Neuronal stem cell (in vitro differentiated cells): ENCODE measurements at regions not wholly inside any gene's neighbourhood (a gene's known extent, or its start where the extent isn't known, plus 50 kb on each side); places are given as distances from the start of the nearest gene placed in this dataset.

Source experiments
- DNase-seq: peaks from one replicate; pipeline ENCODE4 v3.0.0-alpha.2; 2013; ENCODE audit warnings: low spot score
- H2AFZ ChIP-seq: one replicate; pipeline ENCODE4 v1.6.1; 2013; ENCODE audit warnings: mild to moderate bottlenecking, low read length, inconsistent platforms
- H2AK5ac ChIP-seq: 2 replicates; pipeline ENCODE4 v1.6.1; 2013; ENCODE audit warnings: low read depth, mild to moderate bottlenecking, inconsistent platforms, low read length, moderate library complexity, mixed read lengths
- H2BK120ac ChIP-seq: 2 replicates; pipeline ENCODE4 v1.6.1; 2013; ENCODE audit warnings: low read depth, mild to moderate bottlenecking, inconsistent platforms, low read length, moderate library complexity, mixed read lengths
- H2BK12ac ChIP-seq: one replicate; pipeline ENCODE4 v1.6.1; 2013; ENCODE audit warnings: low read length, inconsistent platforms
- H2BK15ac ChIP-seq: 2 replicates; pipeline ENCODE4 v1.6.1; 2013; ENCODE audit warnings: mild to moderate bottlenecking, low read length, inconsistent platforms, mixed read lengths
- H2BK5ac ChIP-seq: one replicate; pipeline ENCODE4 v1.6.1; 2013; ENCODE audit warnings: inconsistent platforms, mild to moderate bottlenecking, low read length, moderate library complexity
- H3K14ac ChIP-seq: one replicate; pipeline ENCODE4 v1.6.1; 2013; ENCODE audit warnings: low read length, inconsistent platforms
- H3K18ac ChIP-seq: 2 replicates; pipeline ENCODE4 v1.6.1; 2013; ENCODE audit warnings: low read length, inconsistent platforms
- H3K23ac ChIP-seq: 2 replicates; pipeline ENCODE4 v1.6.1; 2013; ENCODE audit warnings: low read depth, mild to moderate bottlenecking, mixed read lengths, low read length, inconsistent platforms; ENCODE audit not compliant: poor library complexity
- H3K27ac ChIP-seq: replicated peaks from 3 replicates; pipeline ENCODE4 v1.5.1; 2013; ENCODE audit warnings: low read length, inconsistent platforms
- H3K27me3 ChIP-seq, 3 experiments: 2 replicates each; pipeline ENCODE4 v1.6.1; 2013; ENCODE audit warnings: low read length in 3 of 3, mild to moderate bottlenecking in 2 of 3, inconsistent platforms in 1 of 3, low read depth in 1 of 3, mixed read lengths in 1 of 3, moderate library complexity in 1 of 3; ENCODE audit not compliant: control insufficient read depth in 3 of 3, insufficient read depth in 3 of 3
- H3K36me3 ChIP-seq, 2 donors: replicated peaks in 1 of 2; 2 replicates each; pipeline ENCODE4 v1.6.1; 2013; ENCODE audit warnings: low read length in 2 of 2; ENCODE audit not compliant: control insufficient read depth in 2 of 2, insufficient read depth in 2 of 2
- H3K4ac ChIP-seq: 2 replicates; pipeline ENCODE4 v1.6.1; 2013; ENCODE audit warnings: inconsistent platforms, mild to moderate bottlenecking, low read length, moderate library complexity
- H3K4me1 ChIP-seq, 2 donors: 1 replicate in 1 of 2; 2 replicates in 1 of 2; pipeline ENCODE4 v1.6.1; 2013; ENCODE audit warnings: low read length in 2 of 2, low read depth in 1 of 2; ENCODE audit not compliant: control insufficient read depth in 2 of 2, insufficient read depth in 1 of 2
- H3K4me2 ChIP-seq: one replicate; pipeline ENCODE4 v1.6.1; 2013; ENCODE audit warnings: mild to moderate bottlenecking, low read length, inconsistent platforms; ENCODE audit not compliant: insufficient read depth, poor library complexity, severe bottlenecking
- H3K4me3 ChIP-seq, 2 donors: 2 replicates each; pipeline ENCODE4 v1.5.1; 2013; ENCODE audit warnings: low read length in 2 of 2, mild to moderate bottlenecking in 2 of 2, inconsistent platforms in 1 of 2, moderate library complexity in 1 of 2
- H3K79me1 ChIP-seq: one replicate; pipeline ENCODE4 v1.6.1; 2013; ENCODE audit warnings: low read depth, mild to moderate bottlenecking, inconsistent platforms, low read length, moderate library complexity
- H3K9ac ChIP-seq: one replicate; pipeline ENCODE4 v1.6.1; 2013; ENCODE audit warnings: mild to moderate bottlenecking, low read depth, low read length, inconsistent platforms; ENCODE audit not compliant: poor library complexity
- H3K9me3 ChIP-seq, 2 donors: replicated peaks in 1 of 2; 2 replicates each; pipeline versions ENCODE3 to v1.6.1; 2013; ENCODE audit warnings: low read length in 2 of 2, mild to moderate bottlenecking in 2 of 2, inconsistent platforms in 1 of 2, low read depth in 1 of 2, mixed read lengths in 1 of 2, moderate library complexity in 1 of 2; ENCODE audit not compliant: control insufficient read depth in 2 of 2, insufficient read depth in 1 of 2
- H4K8ac ChIP-seq: one replicate; pipeline ENCODE4 v1.6.1; 2013; ENCODE audit warnings: low read depth, mild to moderate bottlenecking, inconsistent platforms, low read length, moderate library complexity
- H4K91ac ChIP-seq: one replicate; pipeline ENCODE4 v1.6.1; 2013; ENCODE audit warnings: low read length, low read depth, mild to moderate bottlenecking, inconsistent platforms; ENCODE audit not compliant: poor library complexity
- WGBS, 2 donors: extraction: QIAGEN DNeasy Blood & Tissue Kit; methylation state at CpG; one replicate each; pipeline ENCODE4 v1.1.7; 2013; ENCODE audit warnings: missing lambda C conversion rate in 2 of 2, mixed read lengths in 1 of 2; ENCODE audit not compliant: insufficient read length in 2 of 2, insufficient replicate concordance in 1 of 2; ENCODE audit errors: extremely low coverage in 2 of 2; 5-methylcytosine and 5-hydroxymethylcytosine counted together

GRCh38 chr6:1077478-1078416 is 234.2 kb upstream of the FOXQ1 start:
- H2BK12ac ChIP-seq: no peak overlapping the region
- no peak overlapping the region for H2BK15ac ChIP-seq
- no peak overlapping the region for H2BK5ac ChIP-seq
- H3K9ac ChIP-seq: no peak overlapping the region
- H3K23ac ChIP-seq: no peak overlapping the region
- no peaks in the 10 kb centered on the region for H3K79me1 ChIP-seq
- H3K9me3 ChIP-seq: no peaks in the 10 kb centered on the region
- peak overlapping the region; percentile 50 for H3K18ac ChIP-seq
- no peak overlapping the region for H3K4me2 ChIP-seq
- H2AFZ ChIP-seq: peak overlapping the region; percentile 69
- no peak overlapping the region for H2AK5ac ChIP-seq
- no peak for DNase-seq
- H3K27me3 ChIP-seq: no peaks in the 10 kb centered on the region
- no peak overlapping the region for H3K4ac ChIP-seq
- H3K14ac ChIP-seq: no peak overlapping the region
- no peak overlapping the region for H2BK120ac ChIP-seq
- H3K4me1 ChIP-seq: peaks cover 2 to 8% of the 10 kb centered on the region in 2 donors
- no peak overlapping the region for H4K8ac ChIP-seq
- no peak overlapping the region for H4K91ac ChIP-seq
- WGBS, 2 donors: no CpG with 5 or more reads among the region's 22 CpGs
- H3K4me3 ChIP-seq: no peak overlapping the region
- H3K27ac ChIP-seq: no peak overlapping the region
- no peaks in the 10 kb centered on the region for H3K36me3 ChIP-seq

GRCh38 chr6:1076531-1077459 is 235.1 kb upstream of the FOXQ1 start:
- Histone ChIP-seq H3K4ac (no peak overlapping the region), H2BK120ac (no peak overlapping the region), H3K9ac (no peak overlapping the region), H3K36me3 (no peaks in the 10 kb centered on the region), H3K4me3 (no peak overlapping the region), H3K27ac (no peak overlapping the region), H3K18ac (peak overlapping the region; percentile 71), H2BK5ac (no peak overlapping the region), H3K4me2 (no peak overlapping the region), H2BK12ac (no peak overlapping the region), H3K4me1 (peaks cover 2 to 8% of the 10 kb centered on the region in 2 donors), H3K23ac (no peak overlapping the region), H4K91ac (no peak overlapping the region), H3K9me3 (no peaks in the 10 kb centered on the region), H2AK5ac (no peak overlapping the region), H3K27me3 (no peaks in the 10 kb centered on the region), H3K14ac (no peak overlapping the region), H3K79me1 (no peaks in the 10 kb centered on the region), H2AFZ (peak overlapping the region; percentile 69), H4K8ac (no peak overlapping the region), H2BK15ac (no peak overlapping the region)
- no CpG with 5 or more reads among the region's 17 CpGs for WGBS, 2 donors
- no peak for DNase-seq

DNA sequence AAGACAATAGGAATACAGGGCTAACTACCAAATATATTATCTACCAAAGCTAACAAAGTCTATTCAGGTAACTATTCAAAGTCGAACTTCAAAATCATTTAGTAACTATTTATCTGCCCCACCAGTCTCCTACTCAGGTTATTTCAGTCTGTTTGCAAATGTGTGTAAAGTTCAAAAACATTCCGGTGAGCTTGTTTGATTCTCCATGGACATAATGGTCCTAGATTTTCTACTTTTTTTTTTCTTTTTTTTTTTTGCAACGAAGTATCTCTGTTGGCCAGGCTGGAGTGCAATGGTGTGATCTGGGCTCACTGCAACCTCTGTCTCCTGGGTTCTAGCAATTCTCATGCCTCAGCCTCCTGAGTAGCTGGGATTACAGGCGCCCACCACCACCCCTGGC is 236.0 kb upstream of the FOXQ1 start:
- Histone ChIP-seq H4K91ac (no peak overlapping the region), H2BK15ac (no peak overlapping the region), H3K27ac (no peak overlapping the region)

GRCh38 chr6:1075444-1075843 is 236.5 kb upstream of the FOXQ1 start:
- Histone ChIP-seq H2BK15ac (no peak overlapping the region), H3K4me1 (peaks cover 2 to 8% of the 10 kb centered on the region in 2 donors), H3K14ac (no peak overlapping the region), H2BK120ac (no peak overlapping the region), H2AFZ (no peak overlapping the region), H3K27ac (no peak overlapping the region), H3K27me3 (no peaks in the 10 kb centered on the region), H3K18ac (no peak overlapping the region), H4K91ac (no peak overlapping the region), H3K4me3 (no peak overlapping the region), H2AK5ac (no peak overlapping the region), H4K8ac (no peak overlapping the region), H3K4ac (no peak overlapping the region), H3K9me3 (peaks cover 0 to 3% of the 10 kb centered on the region in 2 donors), H3K9ac (no peak overlapping the region), H3K23ac (no peak overlapping the region), H3K4me2 (no peak overlapping the region), H3K79me1 (no peaks in the 10 kb centered on the region), H3K36me3 (no peaks in the 10 kb centered on the region), H2BK5ac (no peak overlapping the region), H2BK12ac (no peak overlapping the region)
- no CpG with 5 or more reads among the region's 4 CpGs for WGBS, 2 donors
- no peak for DNase-seq

More for the DNA sequence above, 236.0 kb upstream of the FOXQ1 start:
- Histone ChIP-seq H2AK5ac (no peak overlapping the region), H3K9ac (no peak overlapping the region), H3K18ac (no peak overlapping the region), H2AFZ (no peak overlapping the region), H3K4me3 (no peak overlapping the region), H2BK120ac (no peak overlapping the region), H3K9me3 (peaks cover 0 to 3% of the 10 kb centered on the region in 2 donors), H4K8ac (no peak overlapping the region), H3K27me3 (no peaks in the 10 kb centered on the region), H2BK12ac (no peak overlapping the region), H3K23ac (no peak overlapping the region), H3K14ac (no peak overlapping the region), H2BK5ac (no peak overlapping the region), H3K4me1 (peaks cover 2 to 8% of the 10 kb centered on the region in 2 donors), H3K4me2 (no peak overlapping the region), H3K36me3 (no peaks in the 10 kb centered on the region), H3K79me1 (no peaks in the 10 kb centered on the region), H3K4ac (no peak overlapping the region)
- DNase-seq: no peak
- WGBS, 2 donors: no CpG with 5 or more reads among the region's 4 CpGs
